H1 (cell line): ENCODE measurements at regions not wholly inside any gene's neighbourhood (a gene's known extent, or its start where the extent isn't known, plus 50 kb on each side); places are given as distances from the start of the nearest gene placed in this dataset.

Experiments used
- CTCF ChIA-PET: fragments of 300-600 bp; sonication (Branson Sonifier 250); formaldehyde crosslinking; loops from one replicate; lab custom pipeline; 2021; ENCODE audit not compliant: partially characterized antibody; lab: Charles Lee
- POLR2A ChIA-PET: fragments of 300-600 bp; sonication (Branson Sonifier 250); formaldehyde crosslinking; loops from one replicate; lab custom pipeline; 2021; ENCODE audit warnings: inconsistent platforms; ENCODE audit not compliant: partially characterized antibody; lab: Charles Lee
- DNase-seq, 2 experiments: peaks; one replicate each; pipeline versions ENCODE4 v3.0.0 to v3.0.0-alpha.2; 2010 to 2022; ENCODE audit warnings: low spot score in 2 of 2, low read depth in 1 of 2, mixed read lengths in 1 of 2
- FAIRE-seq: peaks from 2 replicates; lab custom pipeline; 2011; peaks lifted over from hg19 to GRCh38; lab: Jason Lieb, UNC
- H2AFZ ChIP-seq: 2 replicates; pipeline ENCODE4 v1.8.1; 2012; ENCODE audit warnings: low read length, inconsistent platforms
- H2AK5ac ChIP-seq: 2 replicates; pipeline ENCODE4 v1.6.1; 2013; ENCODE audit warnings: low read depth, low read length
- H2BK120ac ChIP-seq: replicated peaks from 2 replicates; pipeline ENCODE3; 2013; ENCODE audit warnings: low read depth, low read length, inconsistent platforms
- H2BK12ac ChIP-seq: 2 replicates; pipeline ENCODE4 v1.6.1; 2013; ENCODE audit warnings: low read depth, low read length
- H2BK15ac ChIP-seq: 2 replicates; pipeline ENCODE4 v1.6.1; 2013; ENCODE audit warnings: low read length
- H2BK20ac ChIP-seq: 2 replicates; pipeline ENCODE4 v1.6.1; 2013; ENCODE audit warnings: low read length
- H2BK5ac ChIP-seq: 2 replicates; pipeline ENCODE4 v1.6.1; 2013; ENCODE audit warnings: low read depth, low read length
- H3K14ac ChIP-seq: 2 replicates; pipeline ENCODE4 v1.6.1; 2013; ENCODE audit warnings: inconsistent platforms; ENCODE audit not compliant: insufficient read length
- H3K18ac ChIP-seq: 2 replicates; pipeline ENCODE4 v1.6.1; 2013; ENCODE audit warnings: low read length; ENCODE audit errors: extremely low read depth
- H3K23ac ChIP-seq: 2 replicates; pipeline ENCODE4 v1.6.1; 2013; ENCODE audit warnings: inconsistent platforms; ENCODE audit not compliant: insufficient read length
- H3K23me2 ChIP-seq: 2 replicates; pipeline ENCODE4 v1.6.1; 2013; ENCODE audit warnings: low read depth, low read length
- H3K27ac ChIP-seq: 2 replicates; pipeline ENCODE4 v1.6.1; 2011; ENCODE audit warnings: low read depth, low read length, inconsistent platforms
- H3K27me3 ChIP-seq, 4 experiments: replicated peaks in 1 of 4; 1 replicate in 1 of 4; 2 replicates in 3 of 4; pipeline versions ENCODE4 v1.6.1 to v1.8.1; 2011 to 2013; ENCODE audit warnings: low read length in 3 of 4, mild to moderate bottlenecking in 3 of 4, inconsistent platforms in 2 of 4, mixed read lengths in 2 of 4, moderate library complexity in 1 of 4; ENCODE audit not compliant: control insufficient read depth in 3 of 4, insufficient read depth in 3 of 4; ENCODE audit errors: extremely low read depth in 1 of 4
- H3K36me3 ChIP-seq, 4 experiments: 2 replicates each; pipeline versions ENCODE4 v1.6.1 to v1.8.1; 2011 to 2013; ENCODE audit warnings: mild to moderate bottlenecking in 4 of 4, low read length in 3 of 4, moderate library complexity in 2 of 4, control low read depth in 1 of 4, inconsistent platforms in 1 of 4; ENCODE audit not compliant: insufficient read depth in 4 of 4, control insufficient read depth in 2 of 4
- H3K4ac ChIP-seq: replicated peaks from 2 replicates; pipeline ENCODE3; 2013; ENCODE audit warnings: low read length, low read depth, mixed read lengths, inconsistent platforms; ENCODE audit not compliant: insufficient read length
- H3K4me1 ChIP-seq, 4 experiments: replicated peaks in 1 of 4; 1 replicate in 1 of 4; 2 replicates in 3 of 4; pipeline versions ENCODE4 v1.6.1 to v1.8.1; 2011 to 2013; ENCODE audit warnings: low read length in 3 of 4, inconsistent platforms in 2 of 4, mixed read lengths in 1 of 4; ENCODE audit not compliant: insufficient read depth in 4 of 4, control insufficient read depth in 3 of 4
- H3K4me2 ChIP-seq, 2 experiments: 2 replicates each; pipeline versions ENCODE4 v1.6.1 to v1.8.1; 2011 to 2013; ENCODE audit warnings: low read depth in 2 of 2, low read length in 2 of 2, control low read depth in 1 of 2, inconsistent platforms in 1 of 2, mild to moderate bottlenecking in 1 of 2; ENCODE audit not compliant: insufficient read depth in 1 of 2
- H3K4me3 ChIP-seq, 4 experiments: fragments of 200-600, 300-600 bp in 1 of 4; sonication (generic), shearing (Covaris generic), sonication (Bioruptor Twin) in 1 of 4; 2 replicates each; pipeline versions ENCODE4 v1.5.1 to v1.8.1; 2011 to 2016; ENCODE audit warnings: low read length in 4 of 4, low read depth in 3 of 4, control low read depth in 2 of 4, inconsistent platforms in 2 of 4, mild to moderate bottlenecking in 2 of 4, mixed read lengths in 1 of 4, moderate library complexity in 1 of 4; ENCODE audit not compliant: insufficient read depth in 2 of 4; ENCODE audit errors: extremely low read depth in 1 of 4
- H3K56ac ChIP-seq: replicated peaks from 2 replicates; pipeline ENCODE3; 2013; ENCODE audit warnings: low read depth, mild to moderate bottlenecking, mixed read lengths, low read length, inconsistent platforms; ENCODE audit not compliant: insufficient read length
- H3K79me1 ChIP-seq: 2 replicates; pipeline ENCODE4 v1.6.1; 2013; ENCODE audit warnings: low read depth, low read length, control low read depth
- H3K79me2 ChIP-seq, 2 experiments: 2 replicates each; pipeline versions ENCODE4 v1.6.1 to v1.8.1; 2012 to 2013; ENCODE audit warnings: low read length in 2 of 2, mild to moderate bottlenecking in 2 of 2, inconsistent platforms in 1 of 2; ENCODE audit not compliant: insufficient read depth in 2 of 2, control insufficient read depth in 1 of 2
- H3K9ac ChIP-seq, 4 experiments: replicated peaks in 1 of 4; 1 replicate in 1 of 4; 2 replicates in 3 of 4; pipeline versions ENCODE4 v1.6.1 to v1.8.1; 2011 to 2013; ENCODE audit warnings: low read depth in 3 of 4, low read length in 3 of 4, control low read depth in 2 of 4, mild to moderate bottlenecking in 2 of 4, moderate library complexity in 2 of 4, inconsistent platforms in 1 of 4; ENCODE audit errors: extremely low read depth in 1 of 4
- H3K9me3 ChIP-seq, 2 experiments: 2 replicates each; pipeline versions ENCODE4 v1.6.1 to v1.8.1; 2012 to 2013; ENCODE audit warnings: mild to moderate bottlenecking in 2 of 2, moderate library complexity in 2 of 2, control low read depth in 1 of 2, inconsistent platforms in 1 of 2, low read depth in 1 of 2, low read length in 1 of 2, mixed read lengths in 1 of 2; ENCODE audit not compliant: insufficient read depth in 2 of 2
- H4K20me1 ChIP-seq, 2 experiments: replicated peaks in 1 of 2; 2 replicates each; pipeline versions ENCODE3 to v1.8.1; 2011 to 2013; ENCODE audit warnings: inconsistent platforms in 2 of 2, low read length in 2 of 2, mild to moderate bottlenecking in 1 of 2; ENCODE audit not compliant: insufficient read depth in 2 of 2, control insufficient read depth in 1 of 2
- H4K5ac ChIP-seq: 2 replicates; pipeline ENCODE4 v1.6.1; 2013; ENCODE audit warnings: low read length, low read depth, mixed read lengths, inconsistent platforms; ENCODE audit not compliant: insufficient read length
- H4K8ac ChIP-seq: 2 replicates; pipeline ENCODE4 v1.8.0; 2013; ENCODE audit warnings: mild to moderate bottlenecking, moderate library complexity, low read length, inconsistent platforms; ENCODE audit not compliant: insufficient read depth; ENCODE audit errors: extremely low read depth
- H4K91ac ChIP-seq: replicated peaks from 2 replicates; pipeline ENCODE3; 2013; ENCODE audit warnings: low read length, mixed read lengths, inconsistent platforms; ENCODE audit not compliant: insufficient read length
- ATF2 ChIP-seq: IDR thresholded peaks from 2 replicates; pipeline ENCODE4 v1.6.1; 2012; ENCODE audit warnings: low read length, inconsistent platforms
- CBX5 ChIP-seq: fragments of 300-800, 300-1000 bp; sonication (generic); IDR thresholded peaks from 2 replicates; pipeline ENCODE4 v1.7.1; 2016; ENCODE audit warnings: antibody characterized with exemption, low read length, low read depth
- CHD1 ChIP-seq: IDR thresholded peaks from 2 replicates; pipeline ENCODE4 v1.6.1; 2012; ENCODE audit warnings: low read depth, low read length, improper control_type of control experiment
- E2F6 ChIP-seq: IDR thresholded peaks from 2 replicates; pipeline ENCODE4 v1.6.1; 2012; ENCODE audit warnings: inconsistent platforms
- KDM4A ChIP-seq: IDR thresholded peaks from one replicate; pipeline ENCODE4 v1.7.1; 2012; ENCODE audit warnings: low read depth, mild to moderate bottlenecking, moderate library complexity, low read length, inconsistent platforms; ENCODE audit not compliant: severe bottlenecking
- MAX ChIP-seq: IDR thresholded peaks from 2 replicates; pipeline ENCODE4 v1.6.1; 2012; ENCODE audit warnings: inconsistent platforms
- SIN3A ChIP-seq, 2 experiments: IDR thresholded peaks in 1 of 2; conservative IDR thresholded peaks in 1 of 2; 2 replicates each; pipeline ENCODE4 v1.6.1; 2011 to 2012; ENCODE audit warnings: low read length in 2 of 2, improper control_type of control experiment in 1 of 2, low read depth in 1 of 2, mild to moderate bottlenecking in 1 of 2
- ZNF274 ChIP-seq: IDR thresholded peaks from 2 replicates; pipeline ENCODE4 v1.7.0; 2012; ENCODE audit warnings: low read length, borderline replicate concordance; ENCODE audit errors: extremely low read depth

DNA sequence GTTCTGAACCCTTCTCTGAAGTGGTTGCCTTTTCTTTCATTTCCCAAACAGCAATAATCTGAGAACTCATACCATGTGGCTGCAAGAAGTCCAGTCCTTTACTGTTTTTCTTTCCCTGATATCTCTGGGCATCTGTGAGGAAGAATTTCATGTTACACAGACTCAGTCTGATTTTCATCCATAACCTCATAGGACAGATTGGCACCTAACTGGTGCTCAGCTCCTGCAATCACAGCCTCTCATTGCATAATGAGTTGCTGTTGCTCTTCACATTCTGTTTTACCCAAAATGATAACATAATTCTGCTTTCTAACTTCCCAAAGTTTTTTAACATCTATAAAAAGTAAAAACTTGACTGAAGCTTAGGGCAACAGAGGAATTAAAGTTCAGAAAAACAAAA is 472.2 kb upstream of the PBX1 start:
- Histone ChIP-seq H3K9ac (no peak overlapping the region), H3K23me2 (no peaks in the 10 kb centered on the region), H2BK5ac (no peak overlapping the region), H2AK5ac (no peak overlapping the region), H3K36me3 (no peaks in the 10 kb centered on the region), H3K4me2 (no peak overlapping the region), H4K8ac (no peak overlapping the region), H3K79me1 (no peaks in the 10 kb centered on the region), H3K18ac (no peak overlapping the region), H3K79me2 (no peaks in the 10 kb centered on the region), H4K20me1 (no peaks in the 10 kb centered on the region), H2BK120ac (no peak overlapping the region), H3K23ac (no peak overlapping the region), H4K5ac (no peak overlapping the region), H2AFZ (no peak overlapping the region), H3K14ac (no peak overlapping the region), H2BK15ac (no peak overlapping the region), H2BK12ac (no peak overlapping the region), H2BK20ac (no peak overlapping the region; the same call in 1 of the 2 replicates), H3K4ac (no peak overlapping the region), H4K91ac (no peak overlapping the region), H3K4me3 (no peak overlapping the region), H3K27ac (no peak overlapping the region), H3K56ac (no peak overlapping the region), H3K27me3 (no peaks in the 10 kb centered on the region), H3K4me1 (peaks cover 0 to 3% (median 0%) of the 10 kb centered on the region in 4 experiments; a peak in 2 of 7 replicates), H3K9me3 (no peaks in the 10 kb centered on the region)
- TF ChIP-seq ATF2 (no peak), CHD1 (no peak), SIN3A (conservative IDR thresholded peaks at IDR 0.05 in 1 of 2, IDR thresholded peaks at IDR 0.05 in 1 of 2; ENCODE audit: low read depth in 1 of 2, low read length in 2 of 2) (no peak), KDM4A (no peak), E2F6 (no peak), ZNF274 (peak; percentile 38; the same call in 1 of the 2 replicates), MAX (no peak), CBX5 (no peak)
- CTCF ChIA-PET, result interaction anchor here (0.7 to 1.7 kb wide), 4 partner anchors 10 to 995 kb away, joined by 3 to 4 read pairs (median 3); no protein-coding TSS in a partner anchor
- no peak for DNase-seq
- POLR2A ChIA-PET, result no interaction called here
- peak; percentile 24 for FAIRE-seq
